ENCODE measurements at regions not wholly inside any gene's neighbourhood (a gene's known extent, or its start where the extent isn't known, plus 50 kb on each side); places are given as distances from the start of the nearest gene placed in this dataset.
"Not testable (repeated sequence)": the region's sequence is repeated elsewhere in the genome, so short reads cannot be mapped to it uniquely, and the experiment has no call there.

DNA sequence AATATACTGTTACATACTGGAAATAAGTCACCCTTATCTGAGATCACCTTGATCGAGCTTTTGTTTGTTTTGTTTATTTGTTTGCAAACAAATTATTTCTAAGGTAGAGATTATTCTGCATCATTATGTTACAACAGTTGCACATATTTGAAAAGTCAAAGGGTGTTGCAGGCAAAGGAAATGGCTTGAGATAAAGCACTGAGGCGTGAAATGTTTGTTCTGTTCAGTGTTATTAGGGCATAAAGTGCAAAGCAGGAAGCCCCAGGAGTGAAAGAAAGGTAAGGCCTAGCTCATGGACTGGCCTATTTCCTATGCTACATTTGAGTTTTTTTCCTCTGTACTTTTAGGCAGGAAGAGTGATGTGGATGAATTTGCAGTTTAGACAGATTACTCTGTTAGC lies 1815.6 kb upstream of the LRRTM1 start:
- no peak for DNase-seq (ENCODE audit: low read depth in 2 of 2)

DNA sequence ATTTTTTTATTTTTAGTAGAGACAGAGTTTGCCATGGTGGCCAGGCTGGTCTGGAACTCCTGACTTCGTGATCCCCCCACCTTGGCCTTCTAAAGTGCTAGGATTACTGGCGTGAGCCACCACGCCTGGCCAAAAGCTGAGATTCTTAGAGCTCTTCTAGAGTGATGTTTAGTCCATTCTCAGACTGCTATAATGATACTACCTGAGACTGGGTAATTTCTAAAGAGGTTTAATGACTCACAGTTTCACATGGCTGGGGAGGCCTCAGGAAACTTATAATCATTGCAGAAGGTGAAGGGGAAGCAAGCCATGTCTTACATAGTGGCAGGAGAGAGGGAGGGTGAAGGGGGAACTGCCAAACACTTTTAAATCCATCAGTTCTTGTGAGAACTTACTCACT lies 1804.9 kb upstream of the LRRTM1 start:
- no peak for DNase-seq (ENCODE audit: low read depth in 2 of 2)

DNA sequence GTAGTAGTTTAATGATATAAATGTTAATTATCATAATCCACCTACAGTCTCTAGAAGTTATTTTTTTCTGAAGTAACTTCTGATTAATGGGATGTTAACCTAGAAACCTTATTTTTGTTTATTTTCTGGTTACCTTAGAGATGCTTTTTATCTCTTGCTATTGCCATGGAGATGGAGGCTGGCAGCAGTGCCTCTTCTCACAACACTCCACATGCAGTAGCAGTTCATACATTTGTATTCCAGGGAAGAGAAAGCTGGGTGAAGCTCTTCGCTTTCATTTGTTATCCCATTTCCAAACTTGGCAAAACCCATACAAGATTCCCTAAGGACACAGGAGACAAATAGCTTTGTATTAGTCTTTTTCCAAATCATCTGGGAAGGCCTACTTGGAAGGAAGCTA lies 1794.1 kb upstream of the LRRTM1 start:
- no peak for DNase-seq (ENCODE audit: low read depth in 2 of 2)

DNA sequence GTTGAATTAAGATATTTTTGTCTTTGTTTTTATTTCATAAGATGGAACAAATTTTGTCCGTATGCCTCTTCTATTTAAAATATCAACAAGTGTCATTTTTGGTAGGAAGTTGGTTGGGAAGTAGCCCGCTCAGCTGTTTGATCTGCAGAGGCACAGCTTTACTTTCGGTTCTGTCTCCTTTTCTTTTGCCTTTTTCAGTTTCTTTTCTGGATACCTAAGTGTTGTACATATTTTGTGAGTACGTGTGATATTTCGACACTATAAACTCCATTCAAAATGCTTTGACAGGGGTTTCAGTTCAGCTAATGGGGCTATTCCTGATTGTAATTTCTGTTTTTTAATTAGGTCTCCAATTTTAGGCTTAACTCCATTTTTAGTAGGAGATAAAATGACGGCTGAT lies 1785.0 kb upstream of the LRRTM1 start:
- no peak for DNase-seq (ENCODE audit: low read depth in 2 of 2)

DNA sequence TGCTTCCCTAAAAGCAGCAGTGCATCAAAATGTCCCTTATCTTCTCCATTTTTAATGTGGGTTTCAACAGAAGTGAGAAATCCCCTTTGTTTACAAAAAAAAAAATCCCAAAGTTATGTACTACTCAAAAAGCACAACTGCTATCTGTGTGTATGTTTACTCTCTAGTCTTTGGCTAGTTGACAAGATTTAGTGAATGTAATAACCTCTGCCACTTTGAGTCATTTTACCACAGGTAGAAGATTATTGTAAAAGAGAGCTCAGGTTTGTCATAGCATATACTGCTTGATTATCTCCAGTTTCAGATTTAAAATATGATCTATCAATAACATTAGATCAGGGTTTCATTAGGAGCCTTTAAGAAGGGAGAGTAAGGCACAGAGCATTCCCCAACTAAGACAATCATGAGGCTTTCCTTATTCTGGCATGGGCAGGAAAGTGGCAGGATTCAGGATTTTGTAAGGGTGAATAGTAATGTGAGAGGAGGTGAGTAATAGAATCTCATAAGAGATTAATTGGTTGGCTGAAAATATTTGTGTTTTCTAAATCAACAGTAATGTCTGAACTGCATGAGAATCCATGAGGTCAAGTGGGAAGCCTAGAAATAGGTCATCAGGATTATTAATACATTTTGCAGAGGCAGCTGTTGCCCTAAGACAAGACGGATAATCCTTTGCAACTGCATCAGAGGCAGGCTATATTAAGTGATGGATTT lies 1780.3 kb upstream of the LRRTM1 start:
- no peak for DNase-seq (ENCODE audit: low read depth in 2 of 2)

DNA sequence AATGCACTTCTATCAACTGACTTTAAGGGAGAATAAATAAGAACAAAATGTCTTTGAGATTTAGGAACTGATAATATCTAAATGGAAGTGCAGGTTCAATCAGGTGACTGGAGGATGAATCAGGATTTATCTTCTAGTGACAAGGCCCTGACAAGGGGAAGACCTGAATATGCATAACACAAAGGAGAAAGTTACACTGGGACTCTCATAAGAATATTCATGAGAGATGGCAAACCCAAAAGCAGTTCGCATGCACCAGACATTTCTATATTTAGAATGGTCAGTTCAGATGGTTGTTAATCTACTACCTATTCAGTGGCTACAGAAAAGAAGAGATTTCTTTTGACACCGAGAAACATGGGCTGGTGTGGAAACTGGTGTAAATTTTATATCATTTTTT lies 1771.3 kb upstream of the LRRTM1 start:
- DNase-seq (ENCODE audit: low read depth in 2 of 2), result no peak

DNA sequence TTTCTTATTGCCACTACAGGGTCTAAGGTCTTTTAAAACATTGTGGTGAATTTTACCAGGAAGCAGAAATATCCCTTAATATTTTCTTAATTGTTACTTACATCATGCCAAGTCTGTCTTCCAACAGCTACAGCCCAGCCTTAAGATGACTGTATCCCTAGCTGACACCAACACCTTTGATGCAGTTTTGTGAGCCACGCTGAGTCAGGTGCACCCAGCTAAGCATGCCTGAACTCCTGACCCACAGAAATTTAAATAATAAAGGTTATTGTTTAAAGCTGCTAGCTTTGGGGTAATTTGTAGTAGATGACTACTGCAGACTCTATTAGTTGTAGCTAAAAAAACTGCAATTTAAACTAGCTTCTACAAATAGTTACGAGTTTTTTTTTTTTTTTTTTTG lies 1757.9 kb upstream of the LRRTM1 start:
- no peak for DNase-seq (ENCODE audit: low read depth in 2 of 2)

DNA sequence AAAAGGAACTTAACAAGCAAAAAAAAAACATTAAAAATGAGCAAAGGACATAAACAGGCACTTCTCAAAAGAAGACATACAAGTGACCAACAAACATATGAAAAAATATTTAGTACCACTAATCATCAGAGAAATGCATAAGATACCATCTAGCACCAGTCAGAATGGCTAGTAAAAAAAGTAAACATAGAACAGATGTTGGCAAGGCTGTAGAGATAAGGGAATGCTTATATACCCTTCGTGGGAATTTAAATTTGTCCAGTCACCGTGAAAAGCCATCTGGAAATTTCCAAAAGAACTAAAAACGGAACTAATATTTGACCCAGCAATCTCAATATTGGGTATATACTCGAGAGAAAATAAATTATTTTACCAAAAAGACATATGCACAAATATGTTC lies 1751.3 kb upstream of the LRRTM1 start:
- no peak for DNase-seq (ENCODE audit: low read depth in 2 of 2)

DNA sequence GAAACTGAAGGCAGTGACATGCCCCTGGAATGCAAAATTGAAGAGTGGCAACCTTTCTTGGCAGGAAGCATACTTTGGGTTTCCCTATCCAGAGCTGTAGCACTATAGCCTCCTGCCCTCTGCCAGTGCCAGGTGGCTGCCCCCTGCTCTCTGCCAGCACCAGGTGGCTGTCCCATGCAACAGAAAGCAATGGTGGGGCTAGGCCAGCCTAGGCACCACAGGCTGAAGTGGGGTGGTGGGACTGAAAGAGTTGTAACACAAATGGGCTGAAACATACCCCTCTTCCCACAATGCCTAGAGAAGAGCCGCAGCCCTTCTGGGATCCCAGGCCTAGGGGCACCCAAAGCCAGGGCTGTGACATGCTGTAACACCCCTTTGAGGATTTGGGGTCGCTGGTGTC lies 1739.3 kb upstream of the LRRTM1 start:
- DNase-seq (ENCODE audit: low read depth in 2 of 2), result no peak

DNA sequence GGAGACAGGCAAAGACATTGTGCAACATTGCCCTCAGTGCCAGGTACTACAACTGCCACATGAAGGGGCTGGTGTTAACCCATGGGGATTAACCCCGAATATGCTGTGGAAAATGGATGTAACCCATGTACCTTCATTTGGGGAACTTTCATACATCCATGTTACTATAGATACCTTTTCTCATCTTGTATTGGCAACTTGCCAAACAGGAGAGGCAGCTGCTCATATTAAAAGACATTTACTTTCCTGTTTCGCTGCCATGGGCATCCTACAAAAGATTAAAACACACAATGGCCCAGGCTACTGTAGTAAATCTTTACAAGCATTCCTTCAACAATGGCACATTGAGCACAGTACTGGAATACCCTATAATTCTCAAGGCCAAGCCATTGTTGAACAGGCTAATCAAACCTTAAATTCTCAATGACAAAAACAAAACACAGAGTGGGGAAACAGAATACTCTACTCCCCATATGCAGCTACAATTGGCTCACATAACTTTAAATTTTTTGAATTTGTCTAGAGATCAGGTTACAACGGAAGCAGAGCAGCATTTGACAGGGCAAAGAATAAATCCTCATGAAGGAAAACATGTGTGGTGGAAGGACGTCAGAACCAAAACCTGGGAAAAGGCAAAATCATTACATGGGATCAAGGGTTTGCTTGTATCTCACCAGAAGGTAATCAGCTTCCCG lies 1723.5 kb upstream of the LRRTM1 start:
- DNase-seq (ENCODE audit: low read depth in 2 of 2), result no peak

DNA sequence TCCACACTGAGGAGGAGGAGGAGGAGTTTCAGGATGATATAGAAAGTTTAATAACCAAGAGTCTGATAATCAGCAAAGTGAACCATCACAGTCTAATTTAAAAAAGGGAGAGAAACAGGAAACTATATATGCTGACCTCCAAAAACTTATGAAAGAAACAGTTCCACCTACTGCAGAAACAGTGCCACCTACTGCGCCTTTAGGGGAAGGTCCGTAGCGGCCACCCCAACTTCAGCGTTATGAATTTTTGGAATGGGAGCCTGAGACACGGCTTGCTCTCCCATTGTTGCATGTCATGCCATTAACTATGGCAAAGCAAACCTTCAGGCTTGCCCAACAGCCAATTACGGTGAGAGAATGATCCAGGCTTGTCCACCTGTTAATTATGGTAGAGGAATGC lies 1719.2 kb upstream of the LRRTM1 start:
- DNase-seq (ENCODE audit: low read depth in 2 of 2), result no peak

DNA sequence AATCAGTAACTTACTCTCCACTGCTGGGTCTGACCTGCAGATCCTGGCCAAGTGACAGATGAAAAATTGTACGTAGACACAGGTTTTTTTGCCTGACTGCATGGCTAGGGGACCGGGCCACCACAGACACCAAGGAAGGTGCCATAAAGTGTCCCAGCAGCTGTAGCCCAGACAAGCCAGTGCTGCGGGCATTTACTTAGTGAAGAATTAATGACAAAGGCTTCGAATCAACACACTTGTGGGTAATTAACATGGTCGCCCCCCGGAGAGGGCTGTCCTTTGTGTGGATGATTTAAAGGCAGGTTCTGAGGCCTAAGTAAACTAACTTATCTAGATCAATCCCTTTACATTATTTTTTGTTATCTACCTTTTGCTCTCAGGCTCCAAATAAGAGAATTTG lies 1709.1 kb upstream of the LRRTM1 start:
- DNase-seq (ENCODE audit: low read depth in 2 of 2), result no peak

DNA sequence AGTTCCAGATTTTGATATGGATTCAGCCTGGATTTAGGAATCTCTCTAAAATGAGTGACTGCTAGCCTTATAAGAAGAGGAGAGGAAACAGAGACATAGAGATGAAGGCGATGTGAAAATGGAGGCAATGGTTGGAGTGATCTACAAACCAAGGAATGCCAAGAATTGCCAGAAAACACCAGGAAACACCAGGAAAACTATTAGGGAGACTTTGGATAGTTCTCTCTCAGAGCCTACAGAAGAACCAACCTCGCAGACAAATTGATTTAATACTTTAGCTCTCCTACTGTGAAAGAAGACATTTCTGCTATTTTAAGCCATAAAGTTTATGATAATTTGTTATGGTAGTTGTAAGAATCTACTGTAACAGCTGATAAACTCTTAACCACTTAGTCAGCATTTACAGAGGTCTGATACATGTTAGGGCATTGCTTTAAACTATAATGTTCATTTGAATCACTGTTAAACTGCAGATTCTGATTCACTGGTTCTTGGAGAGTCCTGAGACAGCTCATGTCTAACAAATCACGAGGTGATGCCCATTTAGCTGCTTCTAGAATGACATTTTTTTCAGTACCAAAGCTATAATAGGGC lies 1702.6 kb upstream of the LRRTM1 start:
- no peak for DNase-seq (ENCODE audit: low read depth in 2 of 2)

DNA sequence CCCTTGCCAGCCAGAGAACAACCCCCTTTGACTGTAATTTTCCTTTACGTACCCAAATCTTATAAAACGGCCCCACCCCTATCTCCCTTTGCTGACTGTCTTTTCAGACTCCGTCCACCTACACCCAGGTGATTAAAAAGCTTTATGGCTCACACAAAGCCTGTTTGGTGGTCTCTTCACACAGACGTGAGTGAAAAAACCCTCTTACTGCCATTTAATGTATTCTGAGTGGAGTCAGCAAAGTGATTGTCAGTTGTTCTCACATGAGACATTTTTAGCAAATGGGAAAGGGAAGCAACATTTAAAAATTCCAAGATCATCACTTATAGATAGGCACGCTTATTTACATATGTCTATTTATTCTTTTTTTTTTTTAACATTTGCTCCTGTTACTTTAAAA lies 1701.3 kb upstream of the LRRTM1 start:
- DNase-seq (ENCODE audit: low read depth in 2 of 2), result not testable (repeated sequence)

DNA sequence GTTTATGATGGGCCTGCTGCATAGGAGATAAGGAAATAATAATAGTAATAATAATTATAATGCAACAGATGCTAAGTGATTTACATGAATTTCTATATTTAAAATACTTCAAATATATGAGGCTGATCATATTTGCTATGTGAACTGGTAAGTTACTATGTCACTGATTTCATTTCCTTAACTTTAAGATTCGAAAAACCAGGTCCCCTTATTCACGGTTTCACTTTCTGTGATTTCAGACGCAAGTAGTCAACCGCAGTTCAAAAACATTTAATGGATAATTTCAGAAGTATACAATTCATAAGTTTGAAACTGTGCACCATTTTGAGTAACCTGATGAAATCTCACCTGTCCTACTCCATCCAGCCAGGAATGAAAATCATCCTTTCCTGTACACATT lies 1697.1 kb upstream of the LRRTM1 start:
- no peak for DNase-seq (ENCODE audit: low read depth in 2 of 2)

DNA sequence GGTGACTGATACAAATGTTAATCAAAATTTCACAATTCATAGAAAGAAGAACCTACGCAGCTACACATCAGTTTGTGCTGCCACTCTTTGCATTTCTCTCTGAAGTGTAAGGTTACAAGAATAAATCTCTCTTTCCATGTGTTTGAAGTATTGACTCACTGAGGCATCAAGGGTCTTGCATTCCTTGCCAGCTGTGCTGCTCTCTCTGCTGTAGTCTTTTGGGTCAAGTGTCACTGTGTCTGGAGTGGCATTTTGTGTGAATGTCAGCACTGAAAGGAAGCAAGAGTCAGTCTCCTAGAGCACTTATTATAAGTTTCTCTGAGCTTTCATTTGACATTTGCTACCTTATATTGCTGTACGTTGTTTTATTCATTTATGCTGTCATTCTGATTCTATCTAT lies 1696.1 kb upstream of the LRRTM1 start:
- DNase-seq (ENCODE audit: low read depth in 2 of 2), result no peak

DNA sequence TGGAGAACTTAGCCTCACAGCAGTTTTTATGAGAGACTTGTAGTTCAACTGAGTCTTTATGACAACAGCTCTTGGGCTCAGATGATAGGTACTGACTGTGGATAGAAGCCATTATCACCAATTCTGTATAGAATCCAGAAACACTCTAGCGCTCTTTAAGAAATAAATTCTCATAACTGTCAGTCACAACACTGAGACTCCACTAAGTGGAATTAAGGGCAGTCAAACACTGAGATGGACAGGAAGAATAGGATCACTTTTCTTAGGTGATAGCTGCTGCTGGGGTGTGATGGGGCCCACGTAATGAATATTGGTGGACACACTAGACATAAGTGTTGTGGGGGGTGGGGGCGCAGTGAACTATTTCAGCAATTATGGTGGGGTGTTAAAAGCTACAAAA lies 1691.8 kb upstream of the LRRTM1 start:
- DNase-seq (ENCODE audit: low read depth in 2 of 2), result no peak

DNA sequence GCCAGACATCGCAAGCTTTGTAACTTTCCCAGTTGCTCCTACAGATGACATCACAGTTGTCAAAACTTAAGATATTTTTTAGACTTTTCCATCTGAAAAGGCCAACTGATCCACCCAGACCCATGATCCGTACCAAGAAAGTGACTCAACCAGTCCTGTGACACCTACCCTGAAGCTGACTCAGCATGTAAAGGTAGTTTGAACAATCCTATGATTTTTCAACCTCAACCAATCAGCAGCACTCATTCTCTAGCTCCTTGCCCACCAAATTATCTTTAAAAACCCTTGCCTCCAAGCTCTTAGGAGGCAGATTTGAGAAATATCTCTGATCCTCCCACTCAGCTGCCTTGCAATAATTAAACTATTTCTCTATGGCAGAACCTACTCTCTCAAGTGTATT lies 1686.7 kb upstream of the LRRTM1 start:
- no peak for DNase-seq (ENCODE audit: low read depth in 2 of 2)

DNA sequence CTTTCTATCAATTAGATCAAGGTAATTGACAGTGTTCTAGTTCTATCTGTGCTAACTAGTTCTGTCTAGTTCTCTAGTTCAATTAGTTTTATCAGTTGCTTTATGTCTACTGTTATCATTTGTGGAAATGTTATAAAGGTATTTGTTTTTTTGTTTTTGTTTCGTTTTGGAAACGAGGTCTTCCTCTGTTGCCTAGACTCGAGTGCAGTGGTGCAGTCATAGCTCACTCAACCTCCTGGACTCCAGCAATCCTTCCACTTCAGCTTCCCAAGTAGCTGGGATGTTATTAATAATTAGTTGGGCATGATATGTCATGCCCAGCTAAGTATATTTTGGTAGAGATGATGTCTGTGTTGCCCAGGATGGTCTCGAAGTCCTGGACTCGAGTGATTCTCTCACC lies 1682.8 kb upstream of the LRRTM1 start:
- DNase-seq (ENCODE audit: low read depth in 2 of 2), result no peak

DNA sequence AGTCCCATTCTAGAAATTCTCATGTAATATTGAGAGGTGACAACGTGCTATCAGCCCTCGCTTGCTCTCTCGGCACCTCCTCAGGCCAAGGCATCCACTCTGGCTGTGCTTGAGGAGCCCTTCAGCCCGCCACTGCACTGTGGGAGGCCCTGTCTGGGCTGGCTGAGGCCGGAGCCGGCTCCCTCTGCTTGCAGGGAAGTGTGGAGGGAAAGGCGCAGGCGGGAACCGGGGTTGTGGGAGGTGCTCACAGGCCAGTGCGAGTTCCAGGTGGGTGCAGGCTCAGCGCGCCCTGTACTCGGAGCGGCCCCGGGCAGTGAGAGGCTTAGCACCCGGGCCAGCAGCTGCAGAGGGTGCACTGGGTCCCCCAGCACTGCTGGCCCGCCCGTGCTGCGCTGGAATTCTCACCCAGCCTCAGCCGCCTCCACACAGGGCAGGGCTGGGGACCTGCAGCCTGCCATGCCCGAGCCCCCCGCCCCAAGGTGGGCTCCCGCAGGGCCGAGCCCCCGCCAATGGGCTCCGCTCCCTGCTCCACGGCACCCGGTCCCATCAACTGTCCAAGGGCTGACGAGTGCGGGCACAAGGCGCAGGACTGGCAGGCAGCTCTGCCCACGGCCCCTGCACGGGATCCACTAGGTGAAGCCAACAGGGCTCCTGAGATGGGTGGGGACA lies 1680.6 kb upstream of the LRRTM1 start:
- DNase-seq (ENCODE audit: low read depth in 2 of 2), result no peak

DNA sequence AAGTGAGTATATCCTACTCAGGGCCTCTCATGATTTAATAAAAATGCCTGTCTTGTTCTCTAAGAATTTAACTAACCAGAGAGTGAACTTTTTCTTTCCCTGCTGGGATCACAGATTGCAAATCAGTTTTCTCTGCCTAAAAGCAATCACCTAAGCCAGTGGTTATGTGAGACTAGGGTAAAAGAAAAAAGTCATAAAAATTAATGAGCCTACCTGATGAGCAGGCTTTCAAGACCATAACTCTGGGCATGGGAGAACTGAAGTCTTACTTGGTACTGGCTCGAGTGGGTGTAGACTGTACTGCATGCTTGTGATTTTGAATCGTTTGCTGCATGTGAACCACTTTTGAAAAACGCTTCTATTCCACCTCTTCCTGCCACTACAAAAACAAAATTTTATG lies 1677.0 kb upstream of the LRRTM1 start:
- DNase-seq (ENCODE audit: low read depth in 2 of 2), result no peak

DNA sequence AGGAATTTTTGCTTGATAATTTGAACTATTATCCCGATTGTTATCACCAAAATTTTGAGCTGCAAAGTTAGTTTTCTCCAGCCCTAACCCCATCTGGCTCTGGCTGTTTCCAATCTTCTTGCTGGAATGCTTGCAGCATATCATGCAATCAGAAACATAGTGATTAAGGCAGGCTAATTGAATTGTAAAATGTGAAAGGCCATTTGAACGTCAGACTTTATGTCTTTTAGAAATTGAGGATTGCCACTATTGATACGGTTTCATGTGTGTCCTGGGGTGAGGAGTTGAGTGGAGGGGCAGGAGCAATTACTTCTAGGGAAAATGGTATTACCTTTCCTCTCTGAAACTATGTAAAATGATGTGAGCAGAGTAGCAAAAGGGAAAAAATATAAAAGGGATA lies 1674.5 kb upstream of the LRRTM1 start:
- no peak for DNase-seq (ENCODE audit: low read depth in 2 of 2)

DNA sequence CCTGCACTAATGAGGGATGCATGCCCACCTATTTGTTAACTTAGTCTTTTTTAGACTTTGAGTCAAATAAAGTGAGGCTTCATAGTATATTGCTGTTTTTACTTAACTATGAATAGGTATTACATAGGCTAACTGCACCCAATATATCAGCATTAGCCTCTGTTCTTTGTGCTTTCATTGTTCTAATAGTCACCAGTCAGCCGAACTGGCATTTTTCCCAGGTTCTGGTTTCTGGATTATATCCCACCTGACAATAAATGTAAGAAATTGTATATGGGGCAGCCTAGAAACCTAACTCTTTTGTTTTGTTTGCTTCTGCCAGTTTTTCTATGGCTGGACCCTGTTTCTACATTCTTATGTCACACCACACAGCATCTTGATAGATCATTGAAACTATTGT lies 1672.4 kb upstream of the LRRTM1 start:
- no peak for DNase-seq (ENCODE audit: low read depth in 2 of 2)
